IMR-90 (cell line): ENCODE measurements at regions not wholly inside any gene's neighbourhood (a gene's known extent, or its start where the extent isn't known, plus 50 kb on each side); places are given as distances from the start of the nearest gene placed in this dataset.

Experiments
- ATAC-seq: fragments of 200-7000 bp; cut with Tn5 transposase; 2 replicates; pipeline ENCODE4 v1.9.1; 2020; ENCODE audit warnings: low read depth, mild to moderate bottlenecking, moderate library complexity
- BruUV-seq: library from RNA; stranded (reverse); fragments of 400-500 nt; replicated peaks from 2 replicates; lab custom pipeline; 2021; lab: Mats Ljungman, UMichigan
- CTCF ChIA-PET: fragments of 300-600 bp; formaldehyde crosslinking; extraction: SDS; loops from one replicate; lab custom pipeline; 2021; ENCODE audit warnings: antibody characterized with exemption; lab: Yijun Ruan, JAX
- POLR2A ChIA-PET: fragments of 300-600 bp; sonication (Branson Sonifier 250); formaldehyde crosslinking; loops from one replicate; lab custom pipeline; 2022; ENCODE audit warnings: antibody characterized with exemption; ENCODE audit not compliant: unreplicated experiment; lab: Charles Lee
- DNase-seq: peaks from one replicate; pipeline ENCODE4 v3.0.0; 2013
- H2AFZ ChIP-seq: replicated peaks from 2 replicates; pipeline ENCODE3; 2013; ENCODE audit warnings: low read length, mild to moderate bottlenecking; ENCODE audit not compliant: poor library complexity
- H2AK5ac ChIP-seq: 2 replicates; pipeline ENCODE4 v1.6.1; 2013; ENCODE audit warnings: low read depth, low read length, inconsistent platforms
- H2AK9ac ChIP-seq: replicated peaks from 2 replicates; pipeline ENCODE3; 2013; ENCODE audit warnings: mild to moderate bottlenecking, low read depth, low read length, moderate library complexity; ENCODE audit not compliant: poor library complexity
- H2BK120ac ChIP-seq: 2 replicates; pipeline ENCODE4 v1.6.1; 2013; ENCODE audit warnings: low read depth, low read length, inconsistent platforms
- H2BK15ac ChIP-seq: 3 replicates; pipeline ENCODE4 v1.6.1; 2013; ENCODE audit warnings: low read depth, low read length, inconsistent platforms
- H2BK20ac ChIP-seq: 2 replicates; pipeline ENCODE4 v1.6.1; 2013; ENCODE audit warnings: low read depth, mild to moderate bottlenecking, inconsistent platforms, low read length, moderate library complexity
- H2BK5ac ChIP-seq: 2 replicates; pipeline ENCODE4 v1.6.1; 2013; ENCODE audit warnings: mild to moderate bottlenecking, low read depth, low read length, inconsistent platforms; ENCODE audit not compliant: poor library complexity, severe bottlenecking
- H3K14ac ChIP-seq: replicated peaks from 2 replicates; pipeline ENCODE4 v1.6.1; 2013; ENCODE audit warnings: low read depth, low read length, inconsistent platforms
- H3K18ac ChIP-seq: 2 replicates; pipeline ENCODE4 v1.6.1; 2013; ENCODE audit warnings: low read depth, low read length, control low read depth
- H3K23ac ChIP-seq: 2 replicates; pipeline ENCODE4 v1.6.1; 2013; ENCODE audit warnings: low read depth, low read length, inconsistent platforms
- H3K27ac ChIP-seq: 2 replicates; pipeline ENCODE4 v1.5.1; 2013; ENCODE audit warnings: mild to moderate bottlenecking, control low read depth, low read length; ENCODE audit not compliant: insufficient read depth
- H3K27me3 ChIP-seq: 2 replicates; pipeline ENCODE4 v1.6.1; 2013; ENCODE audit warnings: low read length; ENCODE audit not compliant: control insufficient read depth, insufficient read depth
- H3K36me3 ChIP-seq: 2 replicates; pipeline ENCODE4 v1.6.1; 2013; ENCODE audit warnings: low read length, mixed read lengths; ENCODE audit not compliant: control insufficient read depth, insufficient read depth
- H3K4ac ChIP-seq: 2 replicates; pipeline ENCODE4 v1.6.1; 2013; ENCODE audit warnings: low read depth, low read length, inconsistent platforms
- H3K4me1 ChIP-seq: 2 replicates; pipeline ENCODE4 v1.6.1; 2013; ENCODE audit warnings: low read length, mixed read lengths; ENCODE audit not compliant: control insufficient read depth, insufficient read depth
- H3K4me2 ChIP-seq: 2 replicates; pipeline ENCODE4 v1.6.1; 2013; ENCODE audit warnings: low read depth, mild to moderate bottlenecking, control low read depth, low read length, moderate library complexity
- H3K4me3 ChIP-seq: 2 replicates; pipeline ENCODE4 v1.5.1; 2013; ENCODE audit warnings: low read depth, mild to moderate bottlenecking, control low read depth, low read length, moderate library complexity; ENCODE audit not compliant: insufficient read depth
- H3K56ac ChIP-seq: 2 replicates; pipeline ENCODE4 v1.6.1; 2013; ENCODE audit warnings: low read length, inconsistent platforms; ENCODE audit not compliant: insufficient read depth; ENCODE audit errors: extremely low read depth
- H3K79me1 ChIP-seq, 2 experiments: 2 replicates each; pipeline ENCODE4 v1.6.1; 2013; ENCODE audit warnings: low read length in 2 of 2, inconsistent platforms in 1 of 2, low read depth in 1 of 2
- H3K9ac ChIP-seq: 2 replicates; pipeline ENCODE4 v1.6.1; 2013; ENCODE audit warnings: low read depth, low read length, control low read depth
- H3K9me1 ChIP-seq: 2 replicates; pipeline ENCODE4 v1.6.1; 2013; ENCODE audit warnings: low read length, inconsistent platforms; ENCODE audit not compliant: insufficient read depth
- H3K9me3 ChIP-seq: 2 replicates; pipeline ENCODE4 v1.6.1; 2013; ENCODE audit warnings: low read length; ENCODE audit not compliant: control insufficient read depth, insufficient read depth
- H4K20me1 ChIP-seq: 2 replicates; pipeline ENCODE4 v1.6.1; 2013; ENCODE audit warnings: low read length, inconsistent platforms; ENCODE audit not compliant: insufficient read depth
- H4K5ac ChIP-seq: 2 replicates; pipeline ENCODE4 v1.6.1; 2013; ENCODE audit warnings: mild to moderate bottlenecking, low read depth, low read length, control low read depth
- H4K8ac ChIP-seq, 2 experiments: 2 replicates each; pipeline ENCODE4 v1.6.1; 2013; ENCODE audit warnings: low read depth in 2 of 2, low read length in 2 of 2, control low read depth in 1 of 2, inconsistent platforms in 1 of 2
- H4K91ac ChIP-seq: 2 replicates; pipeline ENCODE4 v1.6.1; 2013; ENCODE audit warnings: low read depth, low read length, inconsistent platforms; ENCODE audit not compliant: insufficient read depth
- CHD1 ChIP-seq: IDR thresholded peaks from 2 replicates; pipeline ENCODE4 v1.6.1; 2012; ENCODE audit warnings: low read depth, low read length, improper control_type of control experiment
- ELK1 ChIP-seq: fragments of 150-350 bp; IDR thresholded peaks from 2 replicates; pipeline ENCODE4 v1.6.1; 2016; ENCODE audit warnings: low read depth, mild to moderate bottlenecking, low read length, moderate library complexity, borderline replicate concordance
- MAFK ChIP-seq: IDR thresholded peaks from 2 replicates; pipeline ENCODE4 v1.6.1; 2012; ENCODE audit warnings: low read depth, low read length, improper control_type of control experiment
- NFE2L2 ChIP-seq: fragments of 150-350 bp; IDR thresholded peaks from 2 replicates; pipeline ENCODE4 v1.6.1; 2016; ENCODE audit warnings: low read depth, mild to moderate bottlenecking, low read length
- POLR2A ChIP-seq: IDR thresholded peaks from 2 replicates; pipeline ENCODE4 v1.6.1; 2012; ENCODE audit warnings: mild to moderate bottlenecking, low read depth, low read length
- RAD21 ChIP-seq: IDR thresholded peaks from 2 replicates; pipeline ENCODE4 v1.6.1; 2012; ENCODE audit warnings: low read length, improper control_type of control experiment
- RFX5 ChIP-seq: IDR thresholded peaks from 2 replicates; pipeline ENCODE4 v1.8.0; 2012; ENCODE audit warnings: low read depth, mild to moderate bottlenecking, low read length, moderate library complexity
- WGBS, 2 experiments: methylation state at CpG; one replicate each; pipeline versions ENCODE4 v1.1.5 to v1.1.7; 2013; ENCODE audit warnings: missing lambda C conversion rate in 2 of 2; ENCODE audit not compliant: insufficient read length in 1 of 2; ENCODE audit errors: extremely low coverage in 2 of 2; 5-methylcytosine and 5-hydroxymethylcytosine counted together
- dilution Hi-C: fragments of 300-500 bp; cut with HindIII; formaldehyde crosslinking; loops from one replicate; pipeline ENCODE4 v1.14.3; 2018; ENCODE audit warnings: low sequenced_read_pairs; ENCODE audit not compliant: unreplicated experiment
- in situ Hi-C: fragments of 300-500 bp; cut with MboI; formaldehyde crosslinking; loops from 3 replicates; pipeline ENCODE4 v1.14.3; 2019; ENCODE audit warnings: low sequenced_read_pairs, inconsistent platforms, mixed read lengths
- intact Hi-C: fragments of 100-400 bp; cut with micrococcal nuclease; formaldehyde crosslinking; loops from 2 replicates; pipeline ENCODE4 v1.10.0; 2022
- TF ChIP-seq, protein P1 (sequence below): fragments of 150-350 bp; IDR thresholded peaks from 2 replicates; pipeline ENCODE4 v1.6.1; 2017; ENCODE audit warnings: mild to moderate bottlenecking, antibody characterized with exemption, low read length, low read depth

DNA sequence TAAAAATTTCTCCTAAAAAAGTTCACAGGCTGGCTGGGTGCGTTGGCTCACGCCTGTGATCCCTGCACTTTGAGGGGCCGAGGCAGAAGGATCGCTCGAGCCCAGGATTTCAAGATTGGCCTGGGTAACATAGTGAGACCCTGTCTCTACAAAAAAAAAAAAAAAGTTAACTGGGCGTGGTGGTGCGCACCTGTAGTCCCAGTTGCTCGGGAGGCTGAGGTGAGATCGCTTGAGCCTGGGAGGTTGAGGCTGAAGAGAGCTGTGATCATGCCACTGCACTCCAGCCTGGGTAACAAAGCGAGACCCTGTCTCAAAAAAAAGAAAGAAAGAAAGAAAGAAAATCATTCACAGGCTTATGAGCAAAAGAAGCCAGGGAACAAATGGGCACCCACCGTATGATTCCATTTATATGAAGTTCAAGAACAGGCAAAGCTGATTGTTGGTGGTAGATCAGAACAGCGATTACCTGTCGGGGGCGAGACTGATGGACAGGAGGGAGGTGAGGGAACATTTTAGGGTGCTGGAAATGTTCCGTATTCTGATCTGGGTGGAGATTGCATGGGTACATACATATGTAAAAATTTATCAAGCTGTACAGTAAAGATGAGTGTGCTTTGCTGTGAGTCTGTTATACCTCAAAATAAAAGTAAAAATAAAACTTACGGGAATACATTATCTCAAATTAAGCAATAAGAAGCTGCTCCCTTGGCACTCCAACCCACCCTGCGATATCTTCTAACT is 77.1 kb downstream of the FGD2 start:
- in situ Hi-C loops (no loop called here), dilution Hi-C loops (no loop called here), intact Hi-C loops (no loop called here)
- 97% methylated on average over 9 of the region's 17 CpGs; no CpG with 5 or more reads in 1 of the 2 experiments for WGBS, 2 experiments
- H3K27me3 ChIP-seq: no peaks in the 10 kb centered on the region
- H4K91ac ChIP-seq: no peak overlapping the region; the same call in 1 of the 2 replicates
- no peak overlapping the region for H3K9ac ChIP-seq
- no peak overlapping the region for H2BK120ac ChIP-seq
- H3K9me1 ChIP-seq: peaks cover 3% of the 10 kb centered on the region
- H2AK5ac ChIP-seq: peak overlapping the region; percentile 44; the same call in 1 of the 2 replicates
- H3K23ac ChIP-seq: no peak overlapping the region
- H3K56ac ChIP-seq: no peak overlapping the region
- H3K9me3 ChIP-seq: no peaks in the 10 kb centered on the region
- H2BK20ac ChIP-seq: no peak overlapping the region
- peaks cover 8% of the 10 kb centered on the region for H3K4me1 ChIP-seq
- no peak overlapping the region for H4K8ac ChIP-seq
- ATAC-seq: no peak
- H3K18ac ChIP-seq: no peak overlapping the region
- no peak overlapping the region for H2AK9ac ChIP-seq
- H4K5ac ChIP-seq: no peak overlapping the region; the same call in 1 of the 2 replicates
- BruUV-seq: no TSS peak
- no peak overlapping the region for H3K14ac ChIP-seq
- H4K20me1 ChIP-seq: no peaks in the 10 kb centered on the region
- H3K27ac ChIP-seq: no peak overlapping the region
- no peak overlapping the region for H3K4me3 ChIP-seq
- no peak overlapping the region for H3K4me2 ChIP-seq
- ChIA-PET CTCF (no interaction called here), POLR2A (no interaction called here)
- H2BK5ac ChIP-seq: no peak overlapping the region
- H2AFZ ChIP-seq: no peak overlapping the region
- no peak for TF ChIP-seq RAD21
- no peak for TF ChIP-seq POLR2A
- TF ChIP-seq MAFK: no peak
- TF ChIP-seq CHD1: no peak
- TF ChIP-seq ELK1: no peak
- TF ChIP-seq RFX5: no peak
- TF ChIP-seq, protein P1, sequence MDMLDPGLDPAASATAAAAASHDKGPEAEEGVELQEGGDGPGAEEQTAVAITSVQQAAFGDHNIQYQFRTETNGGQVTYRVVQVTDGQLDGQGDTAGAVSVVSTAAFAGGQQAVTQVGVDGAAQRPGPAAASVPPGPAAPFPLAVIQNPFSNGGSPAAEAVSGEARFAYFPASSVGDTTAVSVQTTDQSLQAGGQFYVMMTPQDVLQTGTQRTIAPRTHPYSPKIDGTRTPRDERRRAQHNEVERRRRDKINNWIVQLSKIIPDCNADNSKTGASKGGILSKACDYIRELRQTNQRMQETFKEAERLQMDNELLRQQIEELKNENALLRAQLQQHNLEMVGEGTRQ: no peak
- TF ChIP-seq NFE2L2: no peak
- H3K36me3 ChIP-seq: no peaks in the 10 kb centered on the region
- no peak for DNase-seq
- H2BK15ac ChIP-seq: no peak overlapping the region
- H3K4ac ChIP-seq: no peak overlapping the region
- no peaks in the 10 kb centered on the region for H3K79me1 ChIP-seq
